ENCODE measurements at regions not wholly inside any gene's neighbourhood (a gene's known extent, or its start where the extent isn't known, plus 50 kb on each side); places are given as distances from the start of the nearest gene placed in this dataset.

GRCh38 chr20:52619671-52620070 lies 352.5 kb upstream of the TSHZ2 start:
- no peak for DNase-seq (ENCODE audit: low spot score)
- H3K4me3 ChIP-seq (ENCODE audit: low read depth in 1 of 3, low read length in 3 of 3) = no peak overlapping the region
- H3K36me3 ChIP-seq (ENCODE audit: control insufficient read depth in 4 of 4, insufficient read depth in 3 of 4, low read depth in 1 of 4, low read length in 3 of 4) = no peaks in the 10 kb centered on the region
- 71% methylated on average over 3 of the region's 3 CpGs for WGBS
- no peak for TF ChIP-seq TAF1 (conservative IDR thresholded peaks at IDR 0.05)
- no peak for TF ChIP-seq REST (IDR thresholded peaks at IDR 0.05)
- no peak for TF ChIP-seq NR2F2 (IDR thresholded peaks at IDR 0.05)
- TF ChIP-seq MAX (IDR thresholded peaks at IDR 0.05) = no peak
- TF ChIP-seq FOXA1 (IDR thresholded peaks at IDR 0.05) = no peak
- no peak for TF ChIP-seq GABPA (IDR thresholded peaks at IDR 0.05 in 1 of 2, conservative IDR thresholded peaks at IDR 0.05 in 1 of 2)
- no peak for TF ChIP-seq ZBTB33 (IDR thresholded peaks at IDR 0.05)
- no peak for TF ChIP-seq RAD21 (IDR thresholded peaks at IDR 0.05)
- TF ChIP-seq HNF4G (IDR thresholded peaks at IDR 0.05) = no peak
- TF ChIP-seq JUND (IDR thresholded peaks at IDR 0.05) = no peak
- no peaks in the 10 kb centered on the region for H3K27me3 ChIP-seq (ENCODE audit: control insufficient read depth in 4 of 4, insufficient read depth in 4 of 4, low read length in 3 of 4)
- H3K27ac ChIP-seq (ENCODE audit: low read depth in 1 of 2, low read length in 2 of 2) = no peak overlapping the region
- H3K4me1 ChIP-seq (ENCODE audit: control insufficient read depth in 4 of 4, insufficient read depth in 4 of 4, low read length in 3 of 4) = no peaks in the 10 kb centered on the region
- no peaks in the 10 kb centered on the region for H3K9me3 ChIP-seq (ENCODE audit: control insufficient read depth in 4 of 4, low read length in 3 of 4)
- H3K9ac ChIP-seq (ENCODE audit: low read depth in 1 of 2, low read length in 2 of 2) = no peak overlapping the region

- 57% methylated on average over 5 of the region's 5 CpGs for WGBS
- Histone ChIP-seq H3K27me3 (ENCODE audit: control insufficient read depth in 4 of 4, insufficient read depth in 4 of 4, low read length in 3 of 4) (no peaks in the 10 kb centered on the region), H3K9ac (ENCODE audit: low read depth in 1 of 2, low read length in 2 of 2) (no peak overlapping the region), H3K4me1 (ENCODE audit: control insufficient read depth in 4 of 4, insufficient read depth in 4 of 4, low read length in 3 of 4) (no peaks in the 10 kb centered on the region), H3K36me3 (ENCODE audit: control insufficient read depth in 4 of 4, insufficient read depth in 3 of 4, low read depth in 1 of 4, low read length in 3 of 4) (no peaks in the 10 kb centered on the region), H3K9me3 (ENCODE audit: control insufficient read depth in 4 of 4, low read length in 3 of 4) (no peaks in the 10 kb centered on the region), H3K4me3 (ENCODE audit: low read depth in 1 of 3, low read length in 3 of 3) (no peak overlapping the region), H3K27ac (ENCODE audit: low read depth in 1 of 2, low read length in 2 of 2) (no peak overlapping the region)
- DNase-seq (ENCODE audit: low spot score) = no peak
- TF ChIP-seq MAX (IDR thresholded peaks at IDR 0.05) = no peak
- TF ChIP-seq HNF4G (IDR thresholded peaks at IDR 0.05) = no peak
- TF ChIP-seq YY1 (IDR thresholded peaks at IDR 0.05) = no peak
- TF ChIP-seq EGR1 (IDR thresholded peaks at IDR 0.05; ENCODE audit: low read depth in 2 of 2) = no peak
These were observed 353.1 kb upstream of the TSHZ2 start for GRCh38 chr20:52619101-52619500.

GRCh38 chr20:52616629-52617028 lies 355.5 kb upstream of the TSHZ2 start:
- Histone ChIP-seq H3K36me3 (ENCODE audit: control insufficient read depth in 4 of 4, insufficient read depth in 3 of 4, low read depth in 1 of 4, low read length in 3 of 4) (no peaks in the 10 kb centered on the region), H3K27me3 (ENCODE audit: control insufficient read depth in 4 of 4, insufficient read depth in 4 of 4, low read length in 3 of 4) (no peaks in the 10 kb centered on the region), H3K9me3 (ENCODE audit: control insufficient read depth in 4 of 4, low read length in 3 of 4) (no peaks in the 10 kb centered on the region), H3K4me1 (ENCODE audit: control insufficient read depth in 4 of 4, insufficient read depth in 4 of 4, low read length in 3 of 4) (no peaks in the 10 kb centered on the region), H3K27ac (ENCODE audit: low read depth in 1 of 2, low read length in 2 of 2) (no peak overlapping the region), H3K9ac (ENCODE audit: low read depth in 1 of 2, low read length in 2 of 2) (no peak overlapping the region), H3K4me3 (ENCODE audit: low read depth in 1 of 3, low read length in 3 of 3) (no peak overlapping the region)
- TF ChIP-seq HNF4G (IDR thresholded peaks at IDR 0.05) (no peak), EGR1 (IDR thresholded peaks at IDR 0.05; ENCODE audit: low read depth in 2 of 2) (no peak), RAD21 (IDR thresholded peaks at IDR 0.05) (no peak), MAX (IDR thresholded peaks at IDR 0.05) (no peak), GABPA (IDR thresholded peaks at IDR 0.05 in 1 of 2, conservative IDR thresholded peaks at IDR 0.05 in 1 of 2) (no peak), FOXA2 (IDR thresholded peaks at IDR 0.05) (no peak), TAF1 (conservative IDR thresholded peaks at IDR 0.05) (no peak), REST (IDR thresholded peaks at IDR 0.05) (no peak)
- no peak for DNase-seq (ENCODE audit: low spot score)
- 69% methylated on average over 3 of the region's 3 CpGs for WGBS
